ENCODE measurements at regions not wholly inside any gene's neighbourhood (a gene's known extent, or its start where the extent isn't known, plus 50 kb on each side); places are given as distances from the start of the nearest gene placed in this dataset.

DNA sequence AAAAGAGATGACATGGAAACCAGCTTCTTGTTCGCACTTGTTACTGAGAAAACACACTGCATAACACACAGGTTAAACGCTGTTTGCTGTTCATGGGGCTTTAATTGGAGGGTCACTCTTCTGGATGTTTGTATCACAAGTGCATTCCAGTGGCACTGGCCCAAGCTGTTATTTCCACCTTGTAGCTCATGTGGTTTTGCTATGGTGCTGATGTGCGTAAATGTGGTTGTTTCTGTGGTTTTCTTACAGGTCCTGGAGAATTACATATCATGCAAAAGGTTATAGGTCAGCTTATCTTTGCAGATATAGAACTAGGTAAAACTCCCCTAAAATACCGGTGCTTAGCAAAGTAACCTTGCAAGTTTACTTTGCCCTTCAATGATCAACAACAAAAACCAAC, 89.3 kb upstream of the AHI1 start:
- TF ChIP-seq, protein P1, sequence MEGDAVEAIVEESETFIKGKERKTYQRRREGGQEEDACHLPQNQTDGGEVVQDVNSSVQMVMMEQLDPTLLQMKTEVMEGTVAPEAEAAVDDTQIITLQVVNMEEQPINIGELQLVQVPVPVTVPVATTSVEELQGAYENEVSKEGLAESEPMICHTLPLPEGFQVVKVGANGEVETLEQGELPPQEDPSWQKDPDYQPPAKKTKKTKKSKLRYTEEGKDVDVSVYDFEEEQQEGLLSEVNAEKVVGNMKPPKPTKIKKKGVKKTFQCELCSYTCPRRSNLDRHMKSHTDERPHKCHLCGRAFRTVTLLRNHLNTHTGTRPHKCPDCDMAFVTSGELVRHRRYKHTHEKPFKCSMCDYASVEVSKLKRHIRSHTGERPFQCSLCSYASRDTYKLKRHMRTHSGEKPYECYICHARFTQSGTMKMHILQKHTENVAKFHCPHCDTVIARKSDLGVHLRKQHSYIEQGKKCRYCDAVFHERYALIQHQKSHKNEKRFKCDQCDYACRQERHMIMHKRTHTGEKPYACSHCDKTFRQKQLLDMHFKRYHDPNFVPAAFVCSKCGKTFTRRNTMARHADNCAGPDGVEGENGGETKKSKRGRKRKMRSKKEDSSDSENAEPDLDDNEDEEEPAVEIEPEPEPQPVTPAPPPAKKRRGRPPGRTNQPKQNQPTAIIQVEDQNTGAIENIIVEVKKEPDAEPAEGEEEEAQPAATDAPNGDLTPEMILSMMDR (IDR thresholded peaks at IDR 0.05; ENCODE audit: low read depth, low read length, missing control alignments), result no peak
- no peak overlapping the region for H3K4me3 ChIP-seq (ENCODE audit: low read depth, low read length)
- DNase-seq (ENCODE audit: low read depth), result no peak

DNA sequence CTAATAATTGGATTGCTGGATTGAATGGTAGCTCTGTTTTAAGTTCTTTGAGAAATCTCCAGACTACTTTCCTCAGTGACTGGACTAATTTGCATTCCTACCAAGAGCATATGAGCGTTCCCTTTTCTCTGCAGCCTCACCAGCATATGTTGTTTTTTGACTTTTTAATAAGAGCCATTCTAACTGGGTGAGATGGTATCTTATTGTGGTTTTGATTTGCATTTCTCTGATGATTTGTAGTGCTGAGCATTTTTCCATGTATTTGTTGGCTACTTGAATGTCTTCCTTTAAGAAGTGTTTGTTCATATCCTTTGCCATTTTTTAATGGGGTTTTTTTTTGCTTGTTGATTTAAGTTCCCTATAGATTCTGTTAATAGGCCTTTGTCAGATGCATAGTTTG, 94.7 kb upstream of the AHI1 start:
- no peak for DNase-seq (ENCODE audit: low read depth)
- no peak overlapping the region for H3K4me3 ChIP-seq (ENCODE audit: low read depth, low read length)
- TF ChIP-seq, protein P1 (IDR thresholded peaks at IDR 0.05; ENCODE audit: low read depth, low read length, missing control alignments), result no peak

DNA sequence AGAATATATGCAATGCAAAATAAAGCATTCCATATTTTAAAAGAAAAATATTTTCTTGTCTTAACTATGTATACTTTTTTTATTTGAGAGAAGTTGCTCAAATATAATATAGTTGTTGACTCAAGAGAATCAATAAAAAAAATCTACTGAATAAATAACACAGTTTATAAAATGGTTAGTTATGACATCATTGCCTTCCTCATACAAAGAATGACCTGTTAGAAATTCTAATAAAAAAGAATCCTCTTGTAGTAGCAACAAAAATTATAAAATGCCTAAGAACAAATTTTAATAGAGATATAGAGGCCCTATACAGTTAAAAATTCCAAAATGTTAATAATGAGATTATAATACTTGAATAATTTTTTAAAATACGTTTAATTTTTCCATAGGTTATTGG, 96.5 kb upstream of the AHI1 start:
- TF ChIP-seq, protein P1 (IDR thresholded peaks at IDR 0.05; ENCODE audit: low read depth, low read length, missing control alignments), result no peak
- H3K4me3 ChIP-seq (ENCODE audit: low read depth, low read length), result no peak overlapping the region
- DNase-seq (ENCODE audit: low read depth), result no peak

DNA sequence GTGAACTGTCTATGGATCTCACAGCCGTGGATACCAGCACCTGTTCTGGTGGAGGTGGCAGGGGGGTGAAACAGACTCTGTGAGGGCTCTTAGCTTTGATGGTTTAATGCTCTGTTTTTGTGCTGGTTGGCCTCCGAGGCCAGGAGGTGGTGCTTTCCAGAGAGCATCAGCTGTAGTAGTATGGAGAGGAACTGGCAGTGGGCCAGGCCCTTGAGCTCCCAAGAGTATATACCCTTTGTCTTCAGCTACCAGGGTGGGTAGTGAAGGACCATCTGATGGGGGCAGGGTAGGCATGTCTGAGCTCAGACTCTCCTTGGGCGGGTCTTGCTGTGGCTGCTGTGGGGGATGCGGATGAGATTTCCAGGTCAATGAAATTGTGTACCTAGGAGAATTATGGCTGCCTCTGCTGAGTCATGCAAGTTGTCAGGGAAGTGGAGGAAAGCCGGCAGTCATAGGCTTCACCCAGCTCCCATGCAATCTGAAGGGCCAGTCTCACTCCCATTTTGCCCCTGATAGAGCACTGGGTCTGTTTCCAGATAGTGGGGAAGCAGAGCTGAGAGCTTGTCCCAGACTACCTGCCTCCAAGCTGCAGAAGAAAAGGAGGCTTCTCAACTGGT, 102.7 kb upstream of the AHI1 start:
- TF ChIP-seq, protein P1 (IDR thresholded peaks at IDR 0.05; ENCODE audit: low read depth, low read length, missing control alignments), result no peak
- DNase-seq (ENCODE audit: low read depth), result no peak
- no peak overlapping the region for H3K4me3 ChIP-seq (ENCODE audit: low read depth, low read length)

DNA sequence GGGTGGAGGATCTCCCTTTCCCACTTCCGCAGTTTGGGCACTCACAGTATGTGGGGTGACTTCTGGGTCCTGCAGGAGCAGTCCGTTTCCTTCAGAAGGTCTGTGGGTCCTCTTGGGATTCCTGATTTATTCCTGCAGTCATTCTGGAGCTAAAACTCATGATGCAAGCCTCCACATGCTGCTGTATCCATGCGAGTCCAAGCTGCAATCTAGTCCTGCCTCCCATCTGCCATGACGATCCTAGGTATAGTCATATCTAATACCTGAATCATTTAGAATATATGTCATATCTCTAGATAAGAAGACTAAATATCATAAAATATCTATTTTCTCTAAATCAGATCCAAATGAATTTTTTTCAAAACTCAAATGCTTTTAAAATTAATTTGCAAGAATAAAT, 103.4 kb upstream of the AHI1 start:
- no peak overlapping the region for H3K4me3 ChIP-seq (ENCODE audit: low read depth, low read length)
- no peak for DNase-seq (ENCODE audit: low read depth)
- TF ChIP-seq, protein P1 (IDR thresholded peaks at IDR 0.05; ENCODE audit: low read depth, low read length, missing control alignments), result no peak

DNA sequence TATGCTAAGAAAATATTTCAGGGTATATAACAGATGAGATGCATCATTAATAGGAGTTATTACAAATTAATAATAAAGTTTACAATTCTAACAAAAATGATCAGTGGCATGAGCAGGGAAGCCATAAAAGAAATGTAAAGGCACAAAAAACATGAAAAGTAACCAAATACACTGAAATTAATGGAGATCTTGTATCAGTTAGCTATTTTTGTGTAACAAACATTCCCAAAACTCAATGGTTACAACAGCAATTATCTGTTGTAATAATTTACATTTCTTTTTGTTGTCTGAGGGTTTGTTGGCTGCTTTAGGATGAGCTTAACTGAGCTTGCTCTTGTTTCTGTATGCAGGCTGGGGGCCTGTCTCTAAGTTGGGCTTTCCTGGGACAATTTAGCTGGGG, 104.3 kb upstream of the AHI1 start:
- H3K4me3 ChIP-seq (ENCODE audit: low read depth, low read length), result no peak overlapping the region
- TF ChIP-seq, protein P1 (IDR thresholded peaks at IDR 0.05; ENCODE audit: low read depth, low read length, missing control alignments), result no peak
- DNase-seq (ENCODE audit: low read depth), result no peak

DNA sequence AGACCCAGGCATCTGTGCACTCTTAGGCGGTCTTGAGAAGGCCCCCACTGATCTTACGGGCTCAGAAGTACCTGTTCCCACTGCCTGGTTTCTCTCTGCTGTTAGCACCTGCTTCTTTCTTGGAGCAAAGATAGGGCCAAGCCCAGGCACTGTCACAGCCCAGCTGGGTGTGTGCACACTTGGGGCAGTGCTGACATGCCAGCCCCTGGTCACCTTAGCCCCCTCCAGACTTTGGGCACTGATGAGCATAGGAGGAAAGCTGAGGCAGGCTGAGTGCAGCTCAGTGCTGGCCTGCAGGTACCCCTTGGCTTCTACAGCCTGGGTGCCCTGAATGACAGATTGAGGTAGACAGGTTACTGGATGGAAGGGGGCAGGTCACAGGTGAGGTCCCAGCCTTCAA, 105.7 kb upstream of the AHI1 start:
- no peak overlapping the region for H3K4me3 ChIP-seq (ENCODE audit: low read depth, low read length)
- TF ChIP-seq, protein P1 (IDR thresholded peaks at IDR 0.05; ENCODE audit: low read depth, low read length, missing control alignments), result no peak
- no peak for DNase-seq (ENCODE audit: low read depth)

Measured in GM12864 (cell line).